ENCODE measurements at regions not wholly inside any gene's neighbourhood (a gene's known extent, or its start where the extent isn't known, plus 50 kb on each side); places are given as distances from the start of the nearest gene placed in this dataset.
"Not testable (repeated sequence)": the region's sequence is repeated elsewhere in the genome, so short reads cannot be mapped to it uniquely, and the experiment has no call there.

DNA sequence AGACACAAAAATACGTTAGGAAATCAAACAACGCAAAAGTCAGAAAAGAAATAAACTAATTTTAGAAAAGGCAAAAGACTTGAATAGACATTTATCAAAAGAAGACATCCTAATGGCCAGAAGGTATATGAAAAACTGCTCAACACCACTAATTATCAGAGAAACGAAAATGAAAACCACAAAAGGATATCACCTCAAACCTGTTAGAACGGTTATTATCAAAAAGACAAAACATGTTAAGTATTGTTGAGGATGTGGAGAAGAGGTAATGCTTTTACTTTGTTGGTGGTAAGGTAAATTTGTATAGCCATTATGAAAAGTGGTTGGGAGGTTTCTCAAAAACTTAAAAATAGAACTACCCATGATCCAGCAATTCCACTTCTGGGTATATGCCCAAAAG is 230.0 kb upstream of the RGMB start:
- Mint-ChIP-seq H3K9me3 (peaks cover 21% of the 10 kb centered on the region), H3K4me1 (no peaks in the 10 kb centered on the region), H3K27ac (no peak overlapping the region), H3K4me3 (no peak overlapping the region), H3K27me3 (no peaks in the 10 kb centered on the region), H3K36me3 (ENCODE audit: low read depth) (no peaks in the 10 kb centered on the region)
- intact Hi-C loops (cut with micrococcal nuclease), result no loop called here
- DNase-seq (no peak), ATAC-seq (ENCODE audit: low read depth) (no peak)
- TF ChIP-seq CTCF (IDR thresholded peaks at IDR 0.05), result no peak
- ChIA-PET CTCF (no interaction called here), POLR2A (no interaction called here)

GRCh38 chr5:98546924-98547323 is 226.5 kb upstream of the RGMB start:
- POLR2A ChIA-PET; H3K9me3 Mint-ChIP-seq; H3K27ac Mint-ChIP-seq; ATAC-seq (ENCODE audit: low read depth); intact Hi-C loops (cut with micrococcal nuclease); H3K27me3 Mint-ChIP-seq; CTCF ChIA-PET; H3K36me3 Mint-ChIP-seq (ENCODE audit: low read depth); H3K4me1 Mint-ChIP-seq; DNase-seq; H3K4me3 Mint-ChIP-seq: not testable (repeated sequence)

DNA sequence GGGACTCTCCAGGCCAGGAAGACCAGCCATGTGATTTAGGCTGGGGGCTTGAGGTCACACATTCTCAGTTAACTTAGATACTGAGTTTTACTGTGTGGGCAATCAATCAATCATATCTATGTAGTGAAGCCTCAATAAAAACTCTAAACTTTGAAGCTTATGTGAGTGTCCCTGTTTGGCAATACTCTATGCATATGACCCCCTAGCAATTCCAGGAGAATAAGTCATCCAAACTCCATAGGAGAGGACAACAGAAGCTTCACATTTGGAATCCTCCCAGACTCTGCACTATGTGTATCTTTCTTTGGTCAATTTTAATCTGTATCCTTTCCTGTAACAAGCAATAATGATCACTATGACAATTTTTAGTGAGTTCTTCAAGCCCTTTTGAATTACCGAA is 216.8 kb upstream of the RGMB start:
- no peak for TF ChIP-seq CTCF (IDR thresholded peaks at IDR 0.05)
- intact Hi-C loops (cut with micrococcal nuclease), result no loop called here
- ATAC-seq (ENCODE audit: low read depth), result no peak
- no peak overlapping the region for H3K27ac Mint-ChIP-seq
- H3K36me3 Mint-ChIP-seq (ENCODE audit: low read depth), result no peaks in the 10 kb centered on the region
- no peak overlapping the region for H3K4me3 Mint-ChIP-seq
- ChIA-PET CTCF (no interaction called here), POLR2A (no interaction called here)
- H3K4me1 Mint-ChIP-seq, result no peaks in the 10 kb centered on the region
- peaks cover 2% of the 10 kb centered on the region for H3K27me3 Mint-ChIP-seq
- no peak for DNase-seq
- no peaks in the 10 kb centered on the region for H3K9me3 Mint-ChIP-seq

- CTCF ChIA-PET, result no interaction called here
- ATAC-seq (ENCODE audit: low read depth), result no peak
- H3K4me3 Mint-ChIP-seq, result no peak overlapping the region
- POLR2A ChIA-PET, result no interaction called here
- no peaks in the 10 kb centered on the region for H3K4me1 Mint-ChIP-seq
- no peaks in the 10 kb centered on the region for H3K9me3 Mint-ChIP-seq
- no peak for TF ChIP-seq CTCF (IDR thresholded peaks at IDR 0.05)
- H3K27ac Mint-ChIP-seq, result no peak overlapping the region
- intact Hi-C loops (cut with micrococcal nuclease), result no loop called here
- no peak for DNase-seq
- H3K36me3 Mint-ChIP-seq (ENCODE audit: low read depth), result no peaks in the 10 kb centered on the region
- peaks cover 3% of the 10 kb centered on the region for H3K27me3 Mint-ChIP-seq
Observed at GRCh38 chr5:98557916-98558315, 215.5 kb upstream of the RGMB start.

GRCh38 chr5:98563885-98564653 is 209.4 kb upstream of the RGMB start:
- Mint-ChIP-seq H3K36me3 (ENCODE audit: low read depth) (no peaks in the 10 kb centered on the region), H3K27me3 (peaks cover 3% of the 10 kb centered on the region), H3K9me3 (no peaks in the 10 kb centered on the region), H3K27ac (no peak overlapping the region), H3K4me3 (no peak overlapping the region), H3K4me1 (no peaks in the 10 kb centered on the region)
- POLR2A ChIA-PET, result no interaction called here
- no peak for DNase-seq
- intact Hi-C loops (cut with micrococcal nuclease), result no loop called here
- ATAC-seq (ENCODE audit: low read depth), result no peak
- CTCF ChIA-PET, result no interaction called here
- TF ChIP-seq CTCF (IDR thresholded peaks at IDR 0.05), result no peak

DNA sequence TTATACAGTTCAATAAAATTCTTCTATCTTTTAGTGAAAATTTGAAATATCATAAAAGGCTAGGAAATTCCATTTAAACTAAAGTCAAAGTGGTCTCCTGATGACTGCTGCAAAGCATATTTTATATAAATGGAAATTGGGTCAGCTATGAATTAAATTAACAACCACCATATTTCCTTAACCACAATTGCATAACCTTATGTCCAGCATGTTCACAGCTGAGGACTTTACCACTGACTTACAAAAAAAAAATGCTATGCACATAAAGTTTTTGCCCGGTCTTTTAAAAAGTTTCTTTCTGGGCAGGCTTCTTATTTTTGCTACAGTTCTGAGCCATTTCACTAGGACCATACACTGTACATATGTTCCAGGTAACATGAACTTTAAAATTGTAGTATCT is 208.6 kb upstream of the RGMB start:
- H3K9me3 Mint-ChIP-seq, result no peaks in the 10 kb centered on the region
- intact Hi-C loops (cut with micrococcal nuclease), result no loop called here
- no peak overlapping the region for H3K4me3 Mint-ChIP-seq
- CTCF ChIA-PET, result no interaction called here
- H3K36me3 Mint-ChIP-seq (ENCODE audit: low read depth), result no peaks in the 10 kb centered on the region
- no peak overlapping the region for H3K27ac Mint-ChIP-seq
- TF ChIP-seq CTCF (IDR thresholded peaks at IDR 0.05), result no peak
- no peak for DNase-seq
- H3K27me3 Mint-ChIP-seq, result peaks cover 3% of the 10 kb centered on the region
- no peak for ATAC-seq (ENCODE audit: low read depth)
- no peaks in the 10 kb centered on the region for H3K4me1 Mint-ChIP-seq
- POLR2A ChIA-PET, result no interaction called here

Data from activated B cell treated with CpG ODN at 0.5 μM for 24 hours (primary cell).